K562 (cell line): ENCODE measurements at regions not wholly inside any gene's neighbourhood (a gene's known extent, or its start where the extent isn't known, plus 50 kb on each side); places are given as distances from the start of the nearest gene placed in this dataset.

Source experiments
- ATAC-seq: fragments of 200-7000 bp; cut with Tn5 transposase; 3 replicates; pipeline ENCODE4 v1.9.1; 2020; ENCODE audit warnings: moderate library complexity
- BruUV-seq: library from RNA; stranded (reverse); fragments of 400-500 nt; replicated peaks from 2 replicates; lab custom pipeline; 2021; lab: Mats Ljungman, UMichigan
- CTCF ChIA-PET: fragments of 300-600 bp; formaldehyde crosslinking; extraction: SDS; loops from one replicate; lab custom pipeline; 2021; ENCODE audit warnings: low intra/inter-chr PET ratio; lab: Yijun Ruan, JAX
- POLR2A ChIA-PET: fragments of 300-600, 350-650 bp; sonication (Branson Sonifier 250); formaldehyde crosslinking; extraction: SDS; loops from one replicate; lab custom pipeline; 2021; ENCODE audit warnings: antibody characterized with exemption, inconsistent platforms; lab: Yijun Ruan, JAX
- DNase-seq, 4 experiments: peaks; one replicate each; pipeline versions ENCODE4 v3.0.0 to v3.0.0-alpha.2; 2011 to 2018; ENCODE audit warnings: low spot score in 3 of 4, mixed read lengths in 3 of 4; ENCODE audit errors: extremely low read depth in 1 of 4
- FAIRE-seq: peaks from 2 replicates; lab custom pipeline; 2011; peaks lifted over from hg19 to GRCh38; lab: Jason Lieb, UNC
- H2AFZ ChIP-seq: 2 replicates; pipeline ENCODE4 v1.6.0; 2011; ENCODE audit warnings: low read depth, low read length, control low read depth, inconsistent platforms
- H3K27ac ChIP-seq: fragments of 200-600 bp; 3 replicates; pipeline ENCODE4 v1.8.0; 2011; ENCODE audit warnings: low read depth, mild to moderate bottlenecking, control low read depth, inconsistent platforms, low read length, moderate library complexity, mixed read lengths; ENCODE audit errors: extremely low read depth
- H3K27me3 ChIP-seq, 2 experiments: fragments of 300-600 bp in 1 of 2; 2 replicates in 1 of 2; 3 replicates in 1 of 2; pipeline versions ENCODE4 v1.6.0 to v1.8.0; 2011; ENCODE audit warnings: inconsistent platforms in 2 of 2, low read length in 2 of 2, mild to moderate bottlenecking in 1 of 2, mixed read lengths in 1 of 2, moderate library complexity in 1 of 2; ENCODE audit not compliant: control insufficient read depth in 2 of 2, insufficient read depth in 2 of 2
- H3K36me3 ChIP-seq: fragments of 300-600 bp; 3 replicates; pipeline ENCODE4 v1.8.0; 2011; ENCODE audit warnings: mild to moderate bottlenecking, low read length, inconsistent platforms; ENCODE audit not compliant: control insufficient read depth, insufficient read depth
- H3K4me1 ChIP-seq, 2 experiments: fragments of 200-600 bp in 1 of 2; replicated peaks in 1 of 2; 2 replicates in 1 of 2; 3 replicates in 1 of 2; pipeline versions ENCODE4 v1.5.1 to v1.8.0; 2011; ENCODE audit warnings: inconsistent platforms in 2 of 2, low read length in 2 of 2, mild to moderate bottlenecking in 1 of 2, mixed read lengths in 1 of 2, moderate library complexity in 1 of 2; ENCODE audit not compliant: control insufficient read depth in 2 of 2, insufficient read depth in 2 of 2
- H3K4me2 ChIP-seq: 2 replicates; pipeline ENCODE4 v1.6.1; 2011; ENCODE audit warnings: low read length, control low read depth, inconsistent platforms, mixed read lengths; ENCODE audit not compliant: insufficient read depth
- H3K4me3 ChIP-seq: fragments of 200-600 bp; sonication (generic), shearing (Covaris generic); 2 replicates; pipeline ENCODE4 v1.5.1; 2016; ENCODE audit warnings: control low read depth, inconsistent platforms
- H3K79me2 ChIP-seq: fragments of 200-600 bp; 3 replicates; pipeline ENCODE4 v1.8.0; 2011; ENCODE audit warnings: low read length, inconsistent platforms; ENCODE audit not compliant: control insufficient read depth, insufficient read depth
- H3K9ac ChIP-seq, 2 experiments: 2 replicates each; pipeline versions ENCODE4 v1.6.0 to v1.6.1; 2011; ENCODE audit warnings: low read depth in 2 of 2, low read length in 2 of 2, control low read depth in 1 of 2, inconsistent platforms in 1 of 2, mild to moderate bottlenecking in 1 of 2, mixed read lengths in 1 of 2; ENCODE audit not compliant: insufficient read depth in 1 of 2
- H3K9me1 ChIP-seq: one replicate; pipeline ENCODE4 v1.6.0; 2011; ENCODE audit warnings: inconsistent platforms, mild to moderate bottlenecking, low read length, moderate library complexity; ENCODE audit not compliant: control insufficient read depth, insufficient read depth
- H3K9me3 ChIP-seq: replicated peaks from 2 replicates; pipeline ENCODE4 v1.5.1; 2011; ENCODE audit warnings: low read depth, low read length, inconsistent platforms; ENCODE audit not compliant: control insufficient read depth, insufficient read depth
- H4K20me1 ChIP-seq: replicated peaks from 2 replicates; pipeline ENCODE4 v1.6.1; 2011; ENCODE audit warnings: low read length, inconsistent platforms, mixed read lengths; ENCODE audit not compliant: control insufficient read depth, insufficient read depth
- CBFA2T3 ChIP-seq: fragments of 450-650 bp; IDR thresholded peaks from 2 replicates; pipeline ENCODE4 v1.6.1; 2017
- CREB3L1 ChIP-seq: fragments of 450-650 bp; IDR thresholded peaks from 2 replicates; pipeline ENCODE4 v1.6.1; 2014; ENCODE audit warnings: low read depth, mild to moderate bottlenecking, moderate library complexity, borderline replicate concordance
- MAFG ChIP-seq: fragments of 450-650 bp; conservative IDR thresholded peaks from 2 replicates; pipeline ENCODE4 v1.6.1; 2016; ENCODE audit warnings: missing genetic modification characterization, missing compliant biosample characterization
- MECOM ChIP-seq: fragments of 250-450 bp; sonication (Bioruptor Pico); IDR thresholded peaks from 2 replicates; pipeline ENCODE4 v1.8.0; 2022; ENCODE audit warnings: inconsistent platforms
- RBBP5 ChIP-seq: fragments of 200-600 bp; sonication (generic); IDR thresholded peaks from 2 replicates; pipeline ENCODE4 v1.6.1; 2012; ENCODE audit warnings: borderline replicate concordance, mild to moderate bottlenecking, low read length, control low read depth, inconsistent platforms; ENCODE audit not compliant: insufficient read depth, poor library complexity, severe bottlenecking
- TCF3 ChIP-seq: sonication (generic); formaldehyde crosslinking; IDR thresholded peaks from 2 replicates; pipeline ENCODE4 v1.4.0; 2020; ENCODE audit warnings: mild to moderate bottlenecking, missing genetic modification reagents
- ZNF263 ChIP-seq: sonication (generic); formaldehyde crosslinking; IDR thresholded peaks from 2 replicates; pipeline ENCODE4 v1.8.0; 2022; ENCODE audit warnings: mild to moderate bottlenecking, missing genetic modification reagents, borderline replicate concordance
- WGBS: fragments of 100-300 bp; shearing (Covaris generic); methylation state at CpG from one replicate; pipeline ENCODE4 v1.1.6; 2016; ENCODE audit warnings: low coverage, mixed read lengths; ENCODE audit not compliant: insufficient coverage; ENCODE audit errors: missing lambda C conversion rate; 5-methylcytosine and 5-hydroxymethylcytosine counted together
- in situ Hi-C: fragments of 300-500 bp; cut with MboI; formaldehyde crosslinking; loops from 4 replicates; pipeline ENCODE4 v1.15.0; 2018; ENCODE audit warnings: inconsistent platforms, mixed read lengths
- intact Hi-C: fragments of 100-400 bp; cut with micrococcal nuclease; formaldehyde crosslinking; loops from 2 replicates; pipeline ENCODE4 v1.14.2; 2022
- TF ChIP-seq, protein P1 (sequence below): fragments of 450-650 bp; IDR thresholded peaks from 2 replicates; pipeline ENCODE4 v1.6.1; 2016; ENCODE audit warnings: mild to moderate bottlenecking
- TF ChIP-seq, protein P2 (sequence below): fragments of 250-450 bp; sonication (Bioruptor Pico); IDR thresholded peaks from 2 replicates; pipeline ENCODE4 v1.4.0; 2020; ENCODE audit warnings: mild to moderate bottlenecking, moderate library complexity

- ChIA-PET POLR2A (no interaction called here), CTCF (interaction anchor here (0.7 kb wide), 1 partner anchor 237 kb away, joined by 3 read pairs; no protein-coding TSS in a partner anchor)
- H3K27me3 ChIP-seq, result no peaks in the 10 kb centered on the region
- no peak for FAIRE-seq
- H3K4me3 ChIP-seq, result no peak overlapping the region
- intact Hi-C loops, result loop anchor here (5.0 to 10.0 kb wide), 2 partner anchors 122 to 540 kb away; no protein-coding TSS in a partner anchor
- DNase-seq, result peak in 1 of 4 experiments; percentile 12
- no peaks in the 10 kb centered on the region for H3K79me2 ChIP-seq
- whole genome bisulfite sequencing, result 21% methylated on average over 4 of the region's 4 CpGs
- in situ Hi-C loops, result no loop called here
- no peak overlapping the region for H3K4me2 ChIP-seq
- no peak overlapping the region for H3K9ac ChIP-seq
- no TSS peak for BruUV-seq
- peak overlapping the region; percentile 32; the same call in 2 of the 3 replicates for H3K27ac ChIP-seq
- no peaks in the 10 kb centered on the region; the same call in 2 of the 3 replicates for H3K36me3 ChIP-seq
- peaks cover 0 to 24% of the 10 kb centered on the region in 2 experiments; a peak in 3 of 5 replicates for H3K4me1 ChIP-seq
- ATAC-seq, result peak; percentile 11; the same call in 2 of the 3 replicates
- no peaks in the 10 kb centered on the region for H3K9me3 ChIP-seq
- no peaks in the 10 kb centered on the region for H4K20me1 ChIP-seq
- no peaks in the 10 kb centered on the region for H3K9me1 ChIP-seq
- H2AFZ ChIP-seq, result peak overlapping the region; percentile 66
- TF ChIP-seq, protein P1, sequence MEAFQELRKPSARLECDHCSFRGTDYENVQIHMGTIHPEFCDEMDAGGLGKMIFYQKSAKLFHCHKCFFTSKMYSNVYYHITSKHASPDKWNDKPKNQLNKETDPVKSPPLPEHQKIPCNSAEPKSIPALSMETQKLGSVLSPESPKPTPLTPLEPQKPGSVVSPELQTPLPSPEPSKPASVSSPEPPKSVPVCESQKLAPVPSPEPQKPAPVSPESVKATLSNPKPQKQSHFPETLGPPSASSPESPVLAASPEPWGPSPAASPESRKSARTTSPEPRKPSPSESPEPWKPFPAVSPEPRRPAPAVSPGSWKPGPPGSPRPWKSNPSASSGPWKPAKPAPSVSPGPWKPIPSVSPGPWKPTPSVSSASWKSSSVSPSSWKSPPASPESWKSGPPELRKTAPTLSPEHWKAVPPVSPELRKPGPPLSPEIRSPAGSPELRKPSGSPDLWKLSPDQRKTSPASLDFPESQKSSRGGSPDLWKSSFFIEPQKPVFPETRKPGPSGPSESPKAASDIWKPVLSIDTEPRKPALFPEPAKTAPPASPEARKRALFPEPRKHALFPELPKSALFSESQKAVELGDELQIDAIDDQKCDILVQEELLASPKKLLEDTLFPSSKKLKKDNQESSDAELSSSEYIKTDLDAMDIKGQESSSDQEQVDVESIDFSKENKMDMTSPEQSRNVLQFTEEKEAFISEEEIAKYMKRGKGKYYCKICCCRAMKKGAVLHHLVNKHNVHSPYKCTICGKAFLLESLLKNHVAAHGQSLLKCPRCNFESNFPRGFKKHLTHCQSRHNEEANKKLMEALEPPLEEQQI, result no peak
- TF ChIP-seq MAFG (tag) (no peak), RBBP5 (no peak), MECOM (CRISPR knock-in tag) (no peak), CBFA2T3 (peak; percentile 25; the same call in 1 of the 2 replicates), CREB3L1 (no peak), TCF3 (CRISPR knock-in tag) (0 out of 2 replicates have a peak, but pooled peaks have one; percentile 41), ZNF263 (CRISPR knock-in tag) (peak; percentile 41; the same call in 1 of the 2 replicates)
- TF ChIP-seq, protein P2, sequence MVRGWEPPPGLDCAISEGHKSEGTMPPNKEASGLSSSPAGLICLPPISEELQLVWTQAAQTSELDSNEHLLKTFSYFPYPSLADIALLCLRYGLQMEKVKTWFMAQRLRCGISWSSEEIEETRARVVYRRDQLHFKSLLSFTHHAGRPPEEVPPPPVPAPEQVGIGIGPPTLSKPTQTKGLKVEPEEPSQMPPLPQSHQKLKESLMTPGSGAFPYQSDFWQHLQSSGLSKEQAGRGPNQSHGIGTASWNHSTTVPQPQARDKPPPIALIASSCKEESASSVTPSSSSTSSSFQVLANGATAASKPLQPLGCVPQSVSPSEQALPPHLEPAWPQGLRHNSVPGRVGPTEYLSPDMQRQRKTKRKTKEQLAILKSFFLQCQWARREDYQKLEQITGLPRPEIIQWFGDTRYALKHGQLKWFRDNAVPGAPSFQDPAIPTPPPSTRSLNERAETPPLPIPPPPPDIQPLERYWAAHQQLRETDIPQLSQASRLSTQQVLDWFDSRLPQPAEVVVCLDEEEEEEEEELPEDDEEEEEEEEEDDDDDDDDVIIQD (CRISPR knock-in tag), result no peak
Measured at GRCh38 chr5:89275066-89275855, 392.3 kb upstream of the MEF2C start.
